Heart right ventricle (tissue), 16 donors: ENCODE measurements at regions not wholly inside any gene's neighbourhood (a gene's known extent, or its start where the extent isn't known, plus 50 kb on each side); places are given as distances from the start of the nearest gene placed in this dataset.

Source experiments
- ATAC-seq, 8 donors: fragments of 200-7000 bp; cut with Tn5 transposase; one replicate each; pipeline ENCODE4 v1.9.1; 2020; ENCODE audit warnings: mild to moderate bottlenecking in 8 of 8, moderate library complexity in 8 of 8, moderate number of reproducible peaks in 1 of 8
- DNase-seq, 2 donors: peaks; one replicate each; pipeline ENCODE4 v3.0.0-alpha.2; 2020
- H3K27ac ChIP-seq, 10 donors: fragments of 200-600 bp; sonication (generic) in 2 of 10; one replicate each; pipeline versions ENCODE4 v1.5.0 to v1.8.0; 2020 to 2022; ENCODE audit warnings: mild to moderate bottlenecking in 3 of 10
- H3K27me3 ChIP-seq, 7 donors: fragments of 200-600 bp; one replicate each; pipeline ENCODE4 v1.8.0; 2021 to 2022; ENCODE audit warnings: mild to moderate bottlenecking in 2 of 7
- H3K36me3 ChIP-seq, 9 donors: fragments of 200-600 bp; sonication (generic) in 1 of 9; one replicate each; pipeline versions ENCODE4 v1.5.0 to v1.8.0; 2020 to 2022; ENCODE audit warnings: mild to moderate bottlenecking in 2 of 9
- H3K4me1 ChIP-seq, 9 donors: fragments of 200-600 bp; sonication (generic) in 1 of 9; one replicate each; pipeline versions ENCODE4 v1.5.0 to v1.8.0; 2020 to 2022; ENCODE audit warnings: mild to moderate bottlenecking in 4 of 9
- H3K4me3 ChIP-seq, 10 donors: fragments of 200-600 bp; sonication (generic) in 2 of 10; one replicate each; pipeline versions ENCODE4 v1.5.0 to v1.8.0; 2020 to 2022; ENCODE audit warnings: mild to moderate bottlenecking in 7 of 10, moderate library complexity in 2 of 10
- H3K9me3 ChIP-seq, 11 donors: fragments of 200-600 bp in 10 of 11; sonication (generic) in 2 of 11; one replicate each; pipeline versions ENCODE4 v1.5.0 to v1.8.0; 2013 to 2022; ENCODE audit warnings: mild to moderate bottlenecking in 2 of 11, control low read depth in 1 of 11, moderate library complexity in 1 of 11
- CTCF ChIP-seq, 9 donors: fragments of 200-600 bp; sonication (generic) in 2 of 9; IDR thresholded peaks; one replicate each; pipeline versions ENCODE4 v1.5.0 to v1.8.0; 2021 to 2022; ENCODE audit warnings: antibody characterized with exemption in 9 of 9, mild to moderate bottlenecking in 5 of 9, moderate library complexity in 1 of 9
- WGBS, 2 donors: extraction: QIAGEN DNeasy Blood & Tissue Kit; methylation state at CpG; one replicate each; pipeline ENCODE4 v1.1.7; 2013; ENCODE audit warnings: inconsistent platforms in 1 of 2; 5-methylcytosine and 5-hydroxymethylcytosine counted together
- intact Hi-C, 10 donors: fragments of 100-400 bp; cut with DNase I; formaldehyde crosslinking; loops; one replicate each; pipeline versions ENCODE4 v1.11.1 to v1.14.2; 2022
- donor health status: Arrhythmogenic right ventricular cardiomyopathy.
- donor health status: ischemic (EF 13 %, LVEDD 7.1; RV severe dilation, severe dysfunction).
- donor health status: healthy with polysubstance abuse.
- donor health status: DM: no; HTN: yes; CAD: no.
- donor health status: DM: no; HTN: no; CAD: no.
- donor health status: ischemic (EF 25% LVEDD 6.9; RV normal size, moderate dysfunction).
- donor health status: ischemic (EF 25% LVEDD 5.7; RV mildly dilated, moderate dysfunction).
- donor health status: healthy.
- donor health status: DM: yes; HTN: yes; CAD: no.
- donor health status: Ischemic cardiomyopathy.
- donor health status: ischemic (EF 35%, LVEDD 5.7; RV mildly dilated, moderate dysfunction).
- donor health status: nonischemic (EF 11% LVEDD 7.7; RV severe dilation, severe dysfunction).
- donor health status: DM: yes; HTN: yes; CAD: no.
- donor health status: PGD.
- donor health status: ischemic (EF 29% LVEDD 5.4; RV normal size, mild dysfunction).
- donor health status: nonischemic (EF 23%, LVEDD 6.1; RV moderate dilation, normal function).

GRCh38 chr4:89363786-89364185 lies 56.2 kb upstream of the GPRIN3 start:
- Histone ChIP-seq H3K4me1 (peaks cover 0 to 5% (median 0%) of the 10 kb centered on the region in 9 donors), H3K27me3 (no peaks in the 10 kb centered on the region), H3K36me3 (no peaks in the 10 kb centered on the region), H3K9me3 (peaks cover 0 to 10% (median 0%) of the 10 kb centered on the region in 11 donors), H3K27ac (no peak overlapping the region), H3K4me3 (no peak overlapping the region)
- no peak for ATAC-seq
- no peak for DNase-seq
- 91 to 96% methylated on average over 7 of the region's 7 CpGs for WGBS, 2 donors
- no peak for TF ChIP-seq CTCF (IDR thresholded peaks at IDR 0.05)
- intact Hi-C loops: no loop called here

GRCh38 chr4:89358935-89359638 lies 51.5 kb upstream of the GPRIN3 start:
- Histone ChIP-seq H3K4me1 (no peaks in the 10 kb centered on the region), H3K27ac (no peak overlapping the region), H3K4me3 (no peak overlapping the region), H3K9me3 (no peaks in the 10 kb centered on the region), H3K27me3 (no peaks in the 10 kb centered on the region), H3K36me3 (no peaks in the 10 kb centered on the region)
- TF ChIP-seq CTCF (IDR thresholded peaks at IDR 0.05): no peak
- ATAC-seq (no peak), DNase-seq (no peak)
- 91 to 95% methylated on average over 9 of the region's 9 CpGs for WGBS, 2 donors
- intact Hi-C loops: no loop called here

- no peak overlapping the region for H3K27ac ChIP-seq
- H3K27me3 ChIP-seq: no peaks in the 10 kb centered on the region
- H3K4me1 ChIP-seq: no peaks in the 10 kb centered on the region
- 90 to 93% methylated on average over 3 of the region's 3 CpGs for WGBS, 2 donors
- DNase-seq (no peak), ATAC-seq (no peak)
- no peak for TF ChIP-seq CTCF (IDR thresholded peaks at IDR 0.05)
- intact Hi-C loops: no loop called here
- no peak overlapping the region for H3K4me3 ChIP-seq
- H3K36me3 ChIP-seq: no peaks in the 10 kb centered on the region
- H3K9me3 ChIP-seq: no peaks in the 10 kb centered on the region
Measured at GRCh38 chr4:89357787-89358186, 50.2 kb upstream of the GPRIN3 start.
